IPS-18c (cell line): ENCODE measurements at regions not wholly inside any gene's neighbourhood (a gene's known extent, or its start where the extent isn't known, plus 50 kb on each side); places are given as distances from the start of the nearest gene placed in this dataset.
"Not testable (repeated sequence)": the region's sequence is repeated elsewhere in the genome, so short reads cannot be mapped to it uniquely, and the experiment has no call there.

Source experiments
- H3K4me3 ChIP-seq: 2 replicates; pipeline ENCODE4 v1.7.0; 2013; ENCODE audit warnings: low read depth, mild to moderate bottlenecking, low read length, moderate library complexity; ENCODE audit not compliant: insufficient read depth
- H3K9me3 ChIP-seq: one replicate; pipeline ENCODE4 v1.6.1; 2013; ENCODE audit warnings: mild to moderate bottlenecking, low read length, moderate library complexity; ENCODE audit not compliant: control insufficient read depth, insufficient read depth

GRCh38 chr18:73696171-73696570 is 451.5 kb downstream of the FBXO15 start:
- Histone ChIP-seq H3K9me3 (peaks cover 3% of the 10 kb centered on the region), H3K4me3 (no peak overlapping the region)

- Histone ChIP-seq H3K4me3 (no peak overlapping the region), H3K9me3 (no peaks in the 10 kb centered on the region)
Measured at GRCh38 chr18:73693091-73693490, 454.5 kb downstream of the FBXO15 start.

GRCh38 chr18:73691624-73692023 is 456.0 kb downstream of the FBXO15 start:
- no peak overlapping the region for H3K4me3 ChIP-seq
- no peaks in the 10 kb centered on the region for H3K9me3 ChIP-seq

GRCh38 chr18:73691118-73691517 is 456.5 kb downstream of the FBXO15 start:
- H3K9me3 ChIP-seq: no peaks in the 10 kb centered on the region
- no peak overlapping the region for H3K4me3 ChIP-seq

- no peak overlapping the region; the same call in 1 of the 2 replicates for H3K4me3 ChIP-seq
- no peaks in the 10 kb centered on the region for H3K9me3 ChIP-seq
Measured at GRCh38 chr18:73690222-73690621, 457.4 kb downstream of the FBXO15 start.

GRCh38 chr18:73688851-73689711 is 458.6 kb downstream of the FBXO15 start:
- H3K9me3 ChIP-seq: no peaks in the 10 kb centered on the region
- no peak overlapping the region for H3K4me3 ChIP-seq

GRCh38 chr18:73688161-73688560 is 459.5 kb downstream of the FBXO15 start:
- H3K4me3 ChIP-seq: no peak overlapping the region
- H3K9me3 ChIP-seq: no peaks in the 10 kb centered on the region

- H3K9me3 ChIP-seq: no peaks in the 10 kb centered on the region
- H3K4me3 ChIP-seq: no peak overlapping the region
Measured at GRCh38 chr18:73684647-73685046, 463.0 kb downstream of the FBXO15 start.

GRCh38 chr18:73683409-73684238 is 464.0 kb downstream of the FBXO15 start:
- no peaks in the 10 kb centered on the region for H3K9me3 ChIP-seq
- H3K4me3 ChIP-seq: no peak overlapping the region

- no peaks in the 10 kb centered on the region for H3K9me3 ChIP-seq
- H3K4me3 ChIP-seq: no peak overlapping the region
Measured at GRCh38 chr18:73681912-73682311, 465.7 kb downstream of the FBXO15 start.

GRCh38 chr18:73681398-73681797 is 466.2 kb downstream of the FBXO15 start:
- H3K4me3 ChIP-seq: no peak overlapping the region
- no peaks in the 10 kb centered on the region for H3K9me3 ChIP-seq

GRCh38 chr18:73679941-73680712 is 467.5 kb downstream of the FBXO15 start:
- Histone ChIP-seq H3K9me3 (no peaks in the 10 kb centered on the region), H3K4me3 (no peak overlapping the region)

GRCh38 chr18:73677450-73677849 is 470.2 kb downstream of the FBXO15 start:
- no peak overlapping the region for H3K4me3 ChIP-seq
- no peaks in the 10 kb centered on the region for H3K9me3 ChIP-seq

- no peak overlapping the region for H3K4me3 ChIP-seq
- no peaks in the 10 kb centered on the region for H3K9me3 ChIP-seq
Measured at GRCh38 chr18:73674125-73674865, 473.3 kb downstream of the FBXO15 start.

GRCh38 chr18:73671480-73671879 is 476.2 kb downstream of the FBXO15 start:
- not testable (repeated sequence) for H3K9me3 ChIP-seq, H3K4me3 ChIP-seq

GRCh38 chr18:73670524-73670923 is 477.1 kb downstream of the FBXO15 start:
- Histone ChIP-seq H3K9me3 (no peaks in the 10 kb centered on the region), H3K4me3 (no peak overlapping the region)

GRCh38 chr18:73670039-73670438 is 477.6 kb downstream of the FBXO15 start:
- H3K9me3 ChIP-seq: no peaks in the 10 kb centered on the region
- no peak overlapping the region for H3K4me3 ChIP-seq
